ENCODE measurements at regions not wholly inside any gene's neighbourhood (a gene's known extent, or its start where the extent isn't known, plus 50 kb on each side); places are given as distances from the start of the nearest gene placed in this dataset.

DNA sequence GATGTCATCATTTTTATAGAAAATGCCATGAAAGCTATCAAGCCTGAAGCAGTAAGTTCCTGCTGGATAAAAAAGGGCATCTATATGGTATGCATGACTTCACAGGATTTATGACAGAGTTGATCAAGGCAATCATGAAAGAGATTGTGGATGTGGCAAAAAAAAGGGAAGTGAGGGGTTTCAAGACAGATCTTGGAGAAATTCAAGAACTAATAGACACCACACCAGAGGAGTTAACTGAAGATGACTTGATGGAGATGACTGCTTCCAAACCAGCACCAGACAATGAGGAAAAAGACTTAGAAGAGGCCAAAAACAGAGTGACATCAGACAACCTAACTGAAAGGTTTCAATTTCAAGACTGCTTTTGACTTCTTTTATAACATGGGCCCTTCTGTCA is 691.1 kb upstream of the SLC10A2 start:
- Histone ChIP-seq H3K27me3 (replicated peaks) (no peaks in the 10 kb centered on the region), H3K4me3 (ENCODE audit: low read depth, low read length) (no peak overlapping the region), H3K27ac (no peak overlapping the region), H3K36me3 (replicated peaks) (no peaks in the 10 kb centered on the region)
- DNase-seq = no peak
- no peak for TF ChIP-seq CTCF (IDR thresholded peaks at IDR 0.05; ENCODE audit: low read depth, low read length, missing control alignments)
- in situ Hi-C loops (cut with HindIII; ENCODE audit: low pct_ligation_motif_present, low sequenced_read_pairs) = no loop called here

GRCh38 chr13:103754783-103755182 is 688.6 kb upstream of the SLC10A2 start:
- Histone ChIP-seq H3K4me3 (ENCODE audit: low read depth, low read length) (no peak overlapping the region), H3K36me3 (replicated peaks) (no peaks in the 10 kb centered on the region), H3K27ac (no peak overlapping the region), H3K27me3 (replicated peaks) (no peaks in the 10 kb centered on the region)
- TF ChIP-seq CTCF (IDR thresholded peaks at IDR 0.05; ENCODE audit: low read depth, low read length, missing control alignments) = no peak
- in situ Hi-C loops (cut with HindIII; ENCODE audit: low pct_ligation_motif_present, low sequenced_read_pairs) = no loop called here
- DNase-seq = no peak

GRCh38 chr13:103734837-103735236 is 668.6 kb upstream of the SLC10A2 start:
- no peak for TF ChIP-seq CTCF (IDR thresholded peaks at IDR 0.05; ENCODE audit: low read depth, low read length, missing control alignments)
- no peak overlapping the region for H3K27ac ChIP-seq
- H3K27me3 ChIP-seq (replicated peaks) = no peaks in the 10 kb centered on the region
- H3K36me3 ChIP-seq (replicated peaks) = no peaks in the 10 kb centered on the region
- in situ Hi-C loops (cut with HindIII; ENCODE audit: low pct_ligation_motif_present, low sequenced_read_pairs) = no loop called here
- DNase-seq = no peak
- no peak overlapping the region for H3K4me3 ChIP-seq (ENCODE audit: low read depth, low read length)

GRCh38 chr13:103731959-103732358 is 665.7 kb upstream of the SLC10A2 start:
- in situ Hi-C loops (cut with HindIII; ENCODE audit: low pct_ligation_motif_present, low sequenced_read_pairs) = no loop called here
- H3K4me3 ChIP-seq (ENCODE audit: low read depth, low read length) = no peak overlapping the region
- no peaks in the 10 kb centered on the region for H3K27me3 ChIP-seq (replicated peaks)
- no peak for DNase-seq
- H3K27ac ChIP-seq = no peak overlapping the region
- TF ChIP-seq CTCF (IDR thresholded peaks at IDR 0.05; ENCODE audit: low read depth, low read length, missing control alignments) = no peak
- H3K36me3 ChIP-seq (replicated peaks) = no peaks in the 10 kb centered on the region

DNA sequence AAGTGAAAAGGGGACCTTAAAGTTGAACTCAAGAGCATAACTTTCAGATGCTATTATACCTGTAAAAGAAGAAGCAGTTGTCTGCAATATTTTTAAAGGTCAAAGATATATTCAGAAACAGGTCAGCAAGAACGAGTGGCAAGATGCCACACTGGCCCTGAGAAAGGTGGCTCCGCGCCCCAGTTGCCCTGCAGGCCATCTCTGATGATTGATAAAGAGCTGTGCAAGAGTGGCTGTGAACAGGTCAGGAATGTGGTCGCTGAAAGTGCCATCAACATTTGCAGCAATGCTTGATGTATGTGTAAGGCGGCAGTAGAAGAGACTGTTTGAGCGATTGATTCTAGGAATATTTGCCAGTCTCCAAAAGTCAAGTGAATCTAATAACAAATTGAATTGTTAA is 664.2 kb upstream of the SLC10A2 start:
- Histone ChIP-seq H3K27me3 (replicated peaks) (no peaks in the 10 kb centered on the region), H3K27ac (no peak overlapping the region), H3K4me3 (ENCODE audit: low read depth, low read length) (no peak overlapping the region), H3K36me3 (replicated peaks) (no peaks in the 10 kb centered on the region)
- in situ Hi-C loops (cut with HindIII; ENCODE audit: low pct_ligation_motif_present, low sequenced_read_pairs) = no loop called here
- no peak for DNase-seq
- TF ChIP-seq CTCF (IDR thresholded peaks at IDR 0.05; ENCODE audit: low read depth, low read length, missing control alignments) = no peak

DNA sequence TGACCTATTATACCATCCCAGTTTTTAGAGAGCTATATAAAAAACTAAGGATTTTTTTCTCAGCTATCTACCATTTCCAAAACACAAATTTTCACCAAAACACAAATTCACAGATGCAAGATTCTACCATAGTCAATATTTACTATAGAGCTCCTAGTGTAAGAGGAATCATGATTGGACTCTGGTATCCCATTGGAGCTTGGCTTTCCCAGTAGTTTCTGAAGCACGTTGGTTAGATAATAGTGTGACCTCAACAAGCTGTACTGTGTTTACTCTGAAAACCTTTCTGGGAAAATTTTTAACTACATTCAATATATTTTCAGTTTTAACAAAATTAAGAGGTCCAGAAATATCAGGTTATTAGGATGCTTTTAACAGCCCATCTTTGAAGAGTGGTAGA is 660.6 kb upstream of the SLC10A2 start:
- Histone ChIP-seq H3K36me3 (replicated peaks) (no peaks in the 10 kb centered on the region), H3K27me3 (replicated peaks) (no peaks in the 10 kb centered on the region), H3K27ac (no peak overlapping the region), H3K4me3 (ENCODE audit: low read depth, low read length) (no peak overlapping the region)
- TF ChIP-seq CTCF (IDR thresholded peaks at IDR 0.05; ENCODE audit: low read depth, low read length, missing control alignments) = no peak
- no peak for DNase-seq
- in situ Hi-C loops (cut with HindIII; ENCODE audit: low pct_ligation_motif_present, low sequenced_read_pairs) = no loop called here

All from brain microvascular endothelial cell (primary cell).